ENCODE measurements at regions not wholly inside any gene's neighbourhood (a gene's known extent, or its start where the extent isn't known, plus 50 kb on each side); places are given as distances from the start of the nearest gene placed in this dataset.

DNA sequence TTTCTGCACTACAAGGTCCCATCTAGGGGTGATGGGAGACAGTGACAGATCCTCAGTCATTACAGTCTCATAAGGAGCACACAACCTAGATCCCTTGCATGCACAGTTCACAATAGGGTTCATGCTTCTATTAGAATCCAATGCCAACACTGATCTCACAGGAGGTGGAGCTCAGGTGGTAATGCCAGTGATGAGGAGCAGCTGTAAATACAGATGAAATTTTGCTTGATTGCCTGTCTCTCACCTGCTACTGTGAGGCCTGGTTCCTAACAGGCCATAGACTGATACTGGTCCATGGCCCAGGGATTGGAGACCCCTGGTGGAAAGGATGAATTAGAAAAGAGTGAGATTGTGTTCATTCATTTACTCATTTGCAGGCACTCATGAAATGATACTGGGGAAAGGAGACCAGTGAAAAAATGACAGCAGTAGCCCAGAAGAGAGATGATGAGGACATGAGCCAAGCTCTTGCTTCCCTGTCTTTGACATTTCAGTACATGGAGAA is 251.6 kb upstream of the DUSP10 start:
- H3K4me1 ChIP-seq (ENCODE audit: low read length), result no peaks in the 10 kb centered on the region

DNA sequence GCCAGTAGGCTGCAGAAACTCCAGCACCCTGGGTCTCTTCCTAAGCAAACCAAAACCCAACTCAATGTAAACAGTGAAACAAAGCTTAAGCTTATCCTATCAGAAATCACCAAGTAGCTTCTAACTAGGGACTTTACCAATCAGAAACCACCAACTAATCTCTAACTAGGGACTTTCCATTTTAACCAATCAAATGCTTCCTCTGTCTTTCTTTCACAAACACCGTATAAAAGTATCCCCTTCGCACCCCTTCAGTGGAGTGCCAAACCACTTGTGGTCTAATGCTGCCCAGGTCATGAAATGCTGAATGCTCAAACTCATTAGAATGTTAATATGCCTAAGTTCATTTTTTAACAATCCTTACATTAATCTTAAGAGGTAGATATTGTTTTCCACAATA is 250.5 kb upstream of the DUSP10 start:
- H3K27ac ChIP-seq (ENCODE audit: low read length), result no peak overlapping the region
- no peaks in the 10 kb centered on the region for H3K79me2 ChIP-seq (ENCODE audit: low read length)
- H3K36me3 ChIP-seq (replicated peaks; ENCODE audit: insufficient read depth, low read length), result no peaks in the 10 kb centered on the region
- H2AFZ ChIP-seq (ENCODE audit: low read length), result no peak overlapping the region
- no peaks in the 10 kb centered on the region for H3F3A ChIP-seq (ENCODE audit: insufficient read depth, low read length)
- TF ChIP-seq, protein P1, sequence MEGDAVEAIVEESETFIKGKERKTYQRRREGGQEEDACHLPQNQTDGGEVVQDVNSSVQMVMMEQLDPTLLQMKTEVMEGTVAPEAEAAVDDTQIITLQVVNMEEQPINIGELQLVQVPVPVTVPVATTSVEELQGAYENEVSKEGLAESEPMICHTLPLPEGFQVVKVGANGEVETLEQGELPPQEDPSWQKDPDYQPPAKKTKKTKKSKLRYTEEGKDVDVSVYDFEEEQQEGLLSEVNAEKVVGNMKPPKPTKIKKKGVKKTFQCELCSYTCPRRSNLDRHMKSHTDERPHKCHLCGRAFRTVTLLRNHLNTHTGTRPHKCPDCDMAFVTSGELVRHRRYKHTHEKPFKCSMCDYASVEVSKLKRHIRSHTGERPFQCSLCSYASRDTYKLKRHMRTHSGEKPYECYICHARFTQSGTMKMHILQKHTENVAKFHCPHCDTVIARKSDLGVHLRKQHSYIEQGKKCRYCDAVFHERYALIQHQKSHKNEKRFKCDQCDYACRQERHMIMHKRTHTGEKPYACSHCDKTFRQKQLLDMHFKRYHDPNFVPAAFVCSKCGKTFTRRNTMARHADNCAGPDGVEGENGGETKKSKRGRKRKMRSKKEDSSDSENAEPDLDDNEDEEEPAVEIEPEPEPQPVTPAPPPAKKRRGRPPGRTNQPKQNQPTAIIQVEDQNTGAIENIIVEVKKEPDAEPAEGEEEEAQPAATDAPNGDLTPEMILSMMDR (IDR thresholded peaks at IDR 0.05; ENCODE audit: low read length), result no peak
- TF ChIP-seq EZH2phosphoT487 (IDR thresholded peaks at IDR 0.05; ENCODE audit: low read length), result no peak
- TF ChIP-seq EZH2 (optimal IDR thresholded peaks at IDR 0.05; ENCODE audit: low read depth, low read length), result no peak
- no peaks in the 10 kb centered on the region for H3K4me1 ChIP-seq (ENCODE audit: low read length)
- DNase-seq, result no peak
- no peaks in the 10 kb centered on the region for H3K9me2 ChIP-seq (replicated peaks; ENCODE audit: insufficient read depth, low read length)
- H3K9me3 ChIP-seq (replicated peaks; ENCODE audit: insufficient read depth, low read length), result no peaks in the 10 kb centered on the region
- no peak overlapping the region for H3K4me3 ChIP-seq (ENCODE audit: low read length)
- no peak overlapping the region for H3K9ac ChIP-seq (ENCODE audit: low read length)
- H4K20me1 ChIP-seq (ENCODE audit: insufficient read depth, low read length), result no peaks in the 10 kb centered on the region
- no peaks in the 10 kb centered on the region for H3K27me3 ChIP-seq (replicated peaks; ENCODE audit: insufficient read depth, low read length)
- H3K4me2 ChIP-seq (ENCODE audit: low read depth, low read length), result no peak overlapping the region

More for the DNA sequence above, 251.6 kb upstream of the DUSP10 start:
- no peak for DNase-seq
- Histone ChIP-seq H3K9me2 (replicated peaks; ENCODE audit: insufficient read depth, low read length) (no peaks in the 10 kb centered on the region), H3K36me3 (replicated peaks; ENCODE audit: insufficient read depth, low read length) (no peaks in the 10 kb centered on the region), H3K79me2 (ENCODE audit: low read length) (no peaks in the 10 kb centered on the region), H3K4me3 (ENCODE audit: low read length) (no peak overlapping the region), H3K27ac (ENCODE audit: low read length) (no peak overlapping the region), H4K20me1 (ENCODE audit: insufficient read depth, low read length) (no peaks in the 10 kb centered on the region), H3K27me3 (replicated peaks; ENCODE audit: insufficient read depth, low read length) (no peaks in the 10 kb centered on the region), H3K4me2 (ENCODE audit: low read depth, low read length) (no peak overlapping the region), H3K9ac (ENCODE audit: low read length) (no peak overlapping the region), H3K9me3 (replicated peaks; ENCODE audit: insufficient read depth, low read length) (no peaks in the 10 kb centered on the region), H3F3A (ENCODE audit: insufficient read depth, low read length) (no peaks in the 10 kb centered on the region), H2AFZ (ENCODE audit: low read length) (no peak overlapping the region)
- no peak for TF ChIP-seq EZH2 (optimal IDR thresholded peaks at IDR 0.05; ENCODE audit: low read depth, low read length)
- TF ChIP-seq EZH2phosphoT487 (IDR thresholded peaks at IDR 0.05; ENCODE audit: low read length), result no peak
- TF ChIP-seq, protein P1 (IDR thresholded peaks at IDR 0.05; ENCODE audit: low read length), result no peak

DNA sequence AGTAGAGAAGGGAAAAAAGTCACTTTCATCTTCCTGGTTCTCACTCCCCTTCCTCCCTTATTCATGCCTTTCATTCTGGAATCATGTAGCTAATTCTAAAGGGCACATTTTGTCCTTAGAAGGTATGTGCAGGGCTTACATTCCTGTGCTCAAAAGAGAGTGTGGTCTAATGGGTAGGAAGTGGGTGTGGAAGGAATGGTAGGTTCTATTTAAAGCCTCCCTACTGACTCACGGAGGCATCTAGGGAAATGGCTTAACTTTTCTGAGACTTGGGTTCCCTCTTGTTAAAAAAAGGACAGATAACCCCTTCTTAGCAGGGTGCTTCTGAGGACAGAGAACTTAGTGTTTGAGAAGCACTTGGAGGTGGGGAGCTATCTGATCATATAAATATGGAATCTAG is 249.3 kb upstream of the DUSP10 start:
- Histone ChIP-seq H3K36me3 (replicated peaks; ENCODE audit: insufficient read depth, low read length) (no peaks in the 10 kb centered on the region), H3K9ac (ENCODE audit: low read length) (no peak overlapping the region), H3F3A (ENCODE audit: insufficient read depth, low read length) (no peaks in the 10 kb centered on the region), H3K4me3 (ENCODE audit: low read length) (no peak overlapping the region), H3K27ac (ENCODE audit: low read length) (no peak overlapping the region), H3K9me3 (replicated peaks; ENCODE audit: insufficient read depth, low read length) (no peaks in the 10 kb centered on the region), H4K20me1 (ENCODE audit: insufficient read depth, low read length) (no peaks in the 10 kb centered on the region), H3K9me2 (replicated peaks; ENCODE audit: insufficient read depth, low read length) (no peaks in the 10 kb centered on the region), H3K4me2 (ENCODE audit: low read depth, low read length) (no peak overlapping the region), H3K4me1 (ENCODE audit: low read length) (no peaks in the 10 kb centered on the region), H3K27me3 (replicated peaks; ENCODE audit: insufficient read depth, low read length) (no peaks in the 10 kb centered on the region), H3K79me2 (ENCODE audit: low read length) (no peaks in the 10 kb centered on the region), H2AFZ (ENCODE audit: low read length) (no peak overlapping the region)
- DNase-seq, result no peak
- no peak for TF ChIP-seq EZH2 (optimal IDR thresholded peaks at IDR 0.05; ENCODE audit: low read depth, low read length)

DNA sequence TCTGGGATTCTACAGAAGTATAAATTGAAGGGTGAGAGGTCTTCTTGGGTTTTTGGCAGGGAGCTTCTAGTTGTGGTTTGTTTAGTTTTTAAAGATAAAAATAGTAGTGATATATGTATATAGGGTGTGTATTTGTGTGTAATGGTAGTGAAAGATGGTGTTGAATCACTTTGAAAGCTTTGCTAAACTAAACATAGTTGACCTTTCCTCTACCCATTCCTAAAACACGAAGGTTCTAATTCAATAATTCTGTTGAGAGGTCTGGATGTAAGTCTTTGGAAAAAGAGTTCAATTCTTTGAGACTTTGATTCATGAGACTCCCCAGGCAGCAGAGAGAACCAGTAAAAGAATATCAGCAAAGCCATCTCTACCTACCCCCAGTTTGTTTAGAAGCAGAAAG is 247.9 kb upstream of the DUSP10 start:
- Histone ChIP-seq H3K9me2 (replicated peaks; ENCODE audit: insufficient read depth, low read length) (no peaks in the 10 kb centered on the region), H3F3A (ENCODE audit: insufficient read depth, low read length) (no peaks in the 10 kb centered on the region), H4K20me1 (ENCODE audit: insufficient read depth, low read length) (no peaks in the 10 kb centered on the region), H3K79me2 (ENCODE audit: low read length) (no peaks in the 10 kb centered on the region), H3K36me3 (replicated peaks; ENCODE audit: insufficient read depth, low read length) (no peaks in the 10 kb centered on the region), H3K27me3 (replicated peaks; ENCODE audit: insufficient read depth, low read length) (no peaks in the 10 kb centered on the region), H3K9ac (ENCODE audit: low read length) (no peak overlapping the region), H3K27ac (ENCODE audit: low read length) (no peak overlapping the region), H3K4me2 (ENCODE audit: low read depth, low read length) (no peak overlapping the region), H3K9me3 (replicated peaks; ENCODE audit: insufficient read depth, low read length) (no peaks in the 10 kb centered on the region), H3K4me1 (ENCODE audit: low read length) (no peaks in the 10 kb centered on the region), H2AFZ (ENCODE audit: low read length) (no peak overlapping the region), H3K4me3 (ENCODE audit: low read length) (no peak overlapping the region)
- TF ChIP-seq, protein P1 (IDR thresholded peaks at IDR 0.05; ENCODE audit: low read length), result no peak
- no peak for TF ChIP-seq EZH2phosphoT487 (IDR thresholded peaks at IDR 0.05; ENCODE audit: low read length)
- no peak for TF ChIP-seq EZH2 (optimal IDR thresholded peaks at IDR 0.05; ENCODE audit: low read depth, low read length)
- no peak for DNase-seq
